Superior temporal gyrus (tissue), 1 donor: ENCODE measurements at regions not wholly inside any gene's neighbourhood (a gene's known extent, or its start where the extent isn't known, plus 50 kb on each side); places are given as distances from the start of the nearest gene placed in this dataset.
"Not testable (repeated sequence)": the region's sequence is repeated elsewhere in the genome, so short reads cannot be mapped to it uniquely, and the experiment has no call there.

ENCODE experiments used
- DNase-seq: peaks from one replicate; pipeline ENCODE4 v3.0.0-alpha.2; 2016; ENCODE audit errors: extremely low spot score

DNA sequence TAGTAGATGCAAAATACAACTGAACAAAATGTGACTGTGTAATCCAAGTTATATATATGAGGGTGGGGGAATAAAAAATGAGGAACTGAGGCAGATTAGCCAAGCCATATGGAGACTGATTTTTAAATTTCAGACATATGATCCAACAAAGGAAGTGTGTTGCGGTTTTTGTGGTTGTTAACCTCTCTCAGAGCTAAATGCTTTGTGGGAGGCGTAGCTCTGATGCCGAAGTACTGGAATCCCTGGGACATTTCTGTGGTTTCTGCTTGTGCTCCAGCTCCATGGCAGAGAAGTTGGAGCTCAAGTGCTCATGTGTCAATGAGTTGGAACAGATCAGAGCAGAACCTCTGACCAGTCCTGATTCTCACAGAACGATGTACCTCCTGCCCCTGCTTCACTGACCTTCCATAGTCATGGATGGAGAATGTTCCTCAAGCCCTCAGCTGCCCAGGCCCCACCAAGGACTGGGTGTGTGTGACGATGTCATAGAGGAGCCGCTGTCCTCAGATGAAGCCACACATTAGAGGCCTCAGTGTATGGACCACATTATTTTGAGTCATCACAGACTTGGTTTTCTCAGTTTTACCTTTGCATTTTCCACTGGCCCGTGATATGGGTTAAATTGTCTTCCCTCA is 107.6 kb downstream of the SOX1 start:
- no peak for DNase-seq

DNA sequence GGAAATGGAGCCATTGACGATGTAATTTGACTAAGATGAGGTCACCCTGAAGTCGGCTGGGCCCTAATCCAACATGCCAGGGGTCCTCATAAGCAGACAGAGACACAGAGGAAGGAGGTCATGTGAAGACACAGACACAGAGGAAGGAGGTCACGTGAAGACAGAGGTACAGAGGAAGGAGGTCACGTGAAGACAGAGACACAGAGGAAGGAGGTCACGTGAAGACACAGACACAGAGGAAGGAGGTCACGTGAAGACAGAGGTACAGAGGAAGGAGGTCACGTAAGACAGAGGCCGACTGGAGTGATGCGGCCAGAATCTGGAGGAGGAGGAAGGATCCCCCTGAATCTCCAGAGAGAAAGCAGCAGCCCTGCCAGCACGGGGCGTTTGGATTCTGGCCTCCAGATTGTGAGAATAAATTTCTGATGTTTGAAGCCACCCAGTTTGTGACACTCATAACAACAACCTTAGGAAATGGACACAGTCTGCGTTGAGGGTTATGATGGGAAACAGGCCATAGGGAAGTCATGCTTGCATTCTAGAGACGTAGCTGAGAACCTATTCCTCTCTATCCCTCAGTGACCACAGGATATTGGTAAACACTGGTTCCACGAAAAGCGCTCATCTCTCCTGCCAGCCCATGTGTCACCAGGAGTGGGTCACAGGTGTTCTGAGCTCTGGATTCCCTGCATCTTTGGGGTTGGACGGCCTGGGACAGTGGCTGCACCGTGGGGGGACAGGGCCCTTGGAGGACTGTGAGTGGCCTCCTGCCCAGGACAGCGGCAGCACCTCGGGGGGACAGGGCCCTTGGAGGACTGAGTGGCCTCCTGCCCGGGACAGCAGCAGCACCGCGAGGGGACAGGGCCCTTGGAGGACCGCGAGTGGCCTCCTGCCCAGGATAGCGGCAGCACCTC is 108.5 kb downstream of the SOX1 start:
- DNase-seq, result no peak

DNA sequence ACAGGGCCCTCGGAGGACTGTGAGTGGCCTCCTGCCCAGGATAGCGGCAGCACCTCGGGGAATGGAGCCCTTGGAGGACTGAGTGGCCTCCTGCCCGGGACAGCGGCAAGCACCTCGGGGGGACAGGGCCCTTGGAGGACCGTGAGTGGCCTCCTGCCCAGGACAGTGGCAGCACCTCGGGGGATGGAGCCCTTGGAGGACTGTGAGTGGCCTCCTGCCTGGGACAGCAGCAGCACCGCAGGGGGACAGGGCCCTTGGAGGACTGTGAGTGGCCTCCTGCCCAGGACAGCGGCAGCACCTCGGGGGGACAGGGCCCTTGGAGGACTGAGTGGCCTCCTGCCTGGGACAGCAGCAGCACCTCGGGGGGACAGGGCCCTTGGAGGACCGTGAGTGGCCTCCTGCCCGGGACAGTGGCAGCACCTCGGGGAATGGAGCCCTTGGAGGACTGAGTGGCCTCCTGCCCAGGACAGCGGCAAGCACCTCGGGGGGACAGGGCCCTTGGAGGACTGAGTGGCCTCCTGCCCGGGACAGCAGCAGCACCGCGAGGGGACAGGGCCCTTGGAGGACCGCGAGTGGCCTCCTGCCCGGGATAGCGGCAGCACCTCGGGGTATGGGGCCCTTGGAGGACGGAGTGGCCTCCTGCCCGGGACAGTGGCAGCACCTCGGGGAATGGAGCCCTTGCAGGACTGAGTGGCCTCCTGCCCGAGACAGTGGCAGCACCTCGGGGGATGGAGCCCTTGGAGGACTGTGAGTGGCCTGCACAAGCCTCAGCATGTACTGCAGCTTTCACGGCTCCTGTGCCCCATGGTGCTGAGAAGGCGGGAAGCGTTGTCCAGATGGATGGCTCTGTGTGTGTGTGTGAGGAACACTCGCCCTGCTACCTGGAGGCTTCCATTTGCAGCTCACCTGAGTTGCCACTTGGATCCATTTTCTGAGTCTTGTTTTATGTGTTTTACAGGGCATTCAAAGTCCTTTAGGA is 109.5 kb downstream of the SOX1 start:
- DNase-seq, result not testable (repeated sequence)

DNA sequence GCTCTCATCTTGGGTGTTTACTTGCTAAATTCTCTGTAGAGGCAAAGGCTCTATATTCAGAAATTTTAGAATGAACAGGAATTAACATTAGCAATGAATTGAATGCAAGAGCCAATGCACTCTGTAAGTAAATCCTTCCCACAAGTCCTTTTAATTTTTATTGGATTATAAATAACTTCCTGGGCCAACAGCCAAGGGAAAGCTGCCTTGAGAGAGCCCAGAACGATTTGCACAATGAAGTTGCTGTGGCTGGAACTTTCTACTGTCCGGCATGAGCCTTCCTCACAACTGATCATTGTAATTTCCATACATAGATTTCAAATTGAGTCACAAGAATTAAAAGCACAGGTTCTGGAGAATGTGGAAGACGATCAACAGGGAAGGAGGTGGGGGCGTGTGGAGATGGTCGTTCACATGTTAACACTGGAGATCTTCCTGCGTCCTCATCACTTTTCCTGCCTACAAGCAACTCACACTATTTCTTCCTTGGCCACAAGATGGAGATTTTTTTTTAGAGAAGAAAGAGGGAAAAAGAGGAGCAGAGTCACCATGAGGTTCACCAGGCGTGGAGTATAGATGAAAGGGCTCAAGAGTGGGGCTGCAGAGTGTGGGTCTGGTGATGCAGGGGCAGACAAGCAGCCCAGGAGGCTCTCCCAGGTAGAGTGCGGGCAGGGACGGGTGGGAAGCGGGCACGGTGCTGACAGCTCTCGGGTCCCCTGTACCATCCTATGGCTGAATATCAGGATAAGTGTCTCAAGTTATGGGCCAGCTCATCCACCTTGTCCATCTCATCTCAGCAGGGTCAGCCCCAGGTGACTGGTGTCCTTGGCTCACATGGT is 110.7 kb downstream of the SOX1 start:
- DNase-seq, result no peak

DNA sequence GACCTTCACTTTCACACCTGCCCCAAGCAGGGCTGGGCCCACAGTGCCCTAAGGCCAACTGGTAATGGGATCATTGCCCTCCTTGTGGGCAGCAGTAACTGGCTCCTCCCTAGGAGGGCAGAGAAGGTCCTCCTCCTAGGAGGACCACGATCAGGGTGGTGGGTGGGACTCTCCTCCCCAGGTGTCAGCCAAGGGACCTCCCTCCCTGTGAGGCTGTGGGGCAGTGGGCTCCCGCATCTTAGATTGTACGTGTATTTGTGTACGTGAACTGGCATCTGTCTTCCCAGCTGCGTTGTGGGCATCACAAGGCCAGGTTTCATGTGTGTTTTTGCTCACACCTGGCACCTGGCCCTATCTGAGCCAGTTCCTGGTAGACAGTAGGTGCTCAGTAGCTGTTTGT is 111.8 kb downstream of the SOX1 start:
- no peak for DNase-seq

DNA sequence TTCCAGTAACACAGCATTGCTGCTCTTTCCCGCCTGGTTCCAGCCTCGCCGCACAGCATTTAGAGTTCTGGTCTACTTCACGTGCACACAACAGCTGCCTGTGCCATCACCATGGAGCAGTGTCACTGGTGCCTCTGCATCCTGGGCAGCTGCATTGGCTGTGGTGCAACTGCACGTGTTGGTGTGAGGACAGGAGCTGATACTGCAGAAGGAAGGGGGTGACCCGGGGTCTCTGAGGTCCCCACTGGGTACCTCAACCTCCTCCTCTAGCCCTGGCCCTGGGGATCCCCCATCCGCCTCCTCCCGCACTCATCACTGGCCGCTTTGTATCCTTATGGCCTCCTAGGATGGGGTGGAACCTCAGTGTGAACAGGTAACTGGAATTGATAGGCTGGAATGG is 112.5 kb downstream of the SOX1 start:
- no peak for DNase-seq

DNA sequence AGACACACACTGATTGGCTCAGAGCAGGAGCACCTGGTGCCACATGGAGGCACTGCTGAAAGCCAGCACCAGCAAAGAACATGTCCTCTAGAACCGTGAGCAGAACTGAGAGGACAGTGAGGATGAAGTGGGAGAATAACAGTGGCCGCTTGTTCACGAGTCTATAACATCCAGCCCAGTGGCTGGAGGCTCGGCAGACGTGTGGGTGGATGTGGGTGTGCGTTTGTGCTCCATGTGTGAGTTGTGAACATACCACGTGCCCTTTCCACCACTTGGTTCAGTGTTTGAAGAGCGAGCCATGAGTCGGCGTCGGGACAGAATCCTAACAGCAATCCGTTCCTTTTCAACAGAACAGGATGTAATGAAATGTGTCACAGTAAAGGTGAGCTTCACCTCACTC is 113.0 kb downstream of the SOX1 start:
- DNase-seq, result no peak

DNA sequence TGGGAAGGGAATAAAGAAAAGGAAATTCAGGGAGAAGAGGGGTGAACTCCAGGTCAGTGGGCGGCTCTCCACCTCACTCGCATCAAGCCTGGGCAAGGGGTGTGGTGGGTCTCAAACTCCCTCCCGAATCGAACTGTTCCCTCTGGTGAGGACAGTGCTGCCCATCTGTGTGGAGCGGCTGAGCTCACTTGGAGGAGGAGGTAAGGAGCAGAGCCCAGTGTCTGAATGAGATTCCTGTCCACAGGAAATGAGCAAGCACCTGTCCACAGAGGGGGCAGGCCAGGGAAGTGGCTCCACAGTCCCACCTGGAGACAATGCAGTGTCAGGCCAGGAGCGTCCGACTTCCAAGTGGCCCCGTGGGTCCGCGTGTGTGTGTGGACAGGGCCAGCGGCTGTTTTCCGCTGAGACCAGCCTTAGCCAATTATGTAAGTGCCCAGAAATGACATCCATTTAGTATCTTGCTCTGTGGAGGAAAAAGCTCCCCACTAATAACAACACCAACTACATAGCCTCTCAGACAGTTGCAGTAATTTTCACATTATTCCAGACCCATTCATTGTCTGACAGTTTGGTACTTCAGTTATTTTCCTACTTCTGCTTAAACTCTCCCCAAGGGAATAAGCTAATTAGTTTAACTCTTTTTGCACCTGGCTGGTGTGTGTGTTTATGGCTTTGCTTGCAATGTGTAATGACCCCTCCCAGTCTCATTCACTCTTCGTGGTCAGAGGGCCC is 114.6 kb downstream of the SOX1 start:
- no peak for DNase-seq

DNA sequence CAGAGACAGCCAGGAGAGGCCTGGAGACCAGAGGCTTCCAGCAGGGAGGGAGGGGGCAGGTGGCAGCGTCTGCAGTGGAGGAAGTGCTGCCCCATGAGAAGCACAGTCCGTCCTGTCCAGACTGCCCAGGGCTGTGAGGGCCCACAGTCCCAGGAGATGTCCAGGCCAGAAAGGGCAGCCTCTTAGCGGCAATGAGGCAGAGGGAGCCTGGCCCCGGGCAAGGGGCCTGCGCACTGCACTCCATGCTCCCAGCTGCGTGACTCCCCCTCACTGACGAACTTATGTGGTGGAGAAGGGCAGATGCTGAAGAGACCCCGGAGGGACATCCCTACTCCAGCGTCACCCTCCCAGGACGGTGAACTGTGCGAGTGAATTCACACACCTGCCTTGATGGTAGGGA is 115.3 kb downstream of the SOX1 start:
- DNase-seq, result no peak

DNA sequence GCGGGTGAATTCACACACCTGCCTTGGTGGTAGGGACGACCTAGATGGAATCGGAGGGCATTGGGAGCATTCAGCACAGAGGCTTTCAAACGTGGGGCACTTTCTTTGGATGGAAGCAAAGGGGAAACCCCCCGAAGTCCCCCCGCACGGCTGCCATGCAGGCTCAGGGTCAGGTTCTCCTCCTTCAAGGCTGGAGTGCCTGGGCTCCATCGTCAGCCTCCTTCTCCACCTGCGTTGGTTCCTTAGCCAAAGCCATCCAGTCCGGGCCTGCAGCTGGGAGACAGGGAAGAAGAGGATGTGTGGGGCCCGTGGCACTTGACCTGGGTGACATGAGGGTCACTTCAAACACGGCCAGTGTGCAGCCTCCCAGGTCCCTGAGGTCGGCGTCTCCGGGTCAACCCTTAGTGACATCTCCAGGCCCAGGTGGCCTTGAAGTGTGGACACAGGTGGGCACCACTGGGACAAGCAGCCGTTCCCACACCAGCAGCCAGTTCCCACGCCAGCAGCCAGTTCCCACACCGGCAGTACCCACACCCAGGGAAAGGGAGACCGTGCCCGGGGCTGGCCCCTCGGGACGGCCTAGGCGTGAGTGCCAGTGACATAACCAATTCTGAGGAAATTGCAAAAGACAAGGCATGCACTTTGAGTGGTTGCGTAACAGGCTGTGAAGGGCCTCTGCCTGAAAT is 116.0 kb downstream of the SOX1 start:
- no peak for DNase-seq

DNA sequence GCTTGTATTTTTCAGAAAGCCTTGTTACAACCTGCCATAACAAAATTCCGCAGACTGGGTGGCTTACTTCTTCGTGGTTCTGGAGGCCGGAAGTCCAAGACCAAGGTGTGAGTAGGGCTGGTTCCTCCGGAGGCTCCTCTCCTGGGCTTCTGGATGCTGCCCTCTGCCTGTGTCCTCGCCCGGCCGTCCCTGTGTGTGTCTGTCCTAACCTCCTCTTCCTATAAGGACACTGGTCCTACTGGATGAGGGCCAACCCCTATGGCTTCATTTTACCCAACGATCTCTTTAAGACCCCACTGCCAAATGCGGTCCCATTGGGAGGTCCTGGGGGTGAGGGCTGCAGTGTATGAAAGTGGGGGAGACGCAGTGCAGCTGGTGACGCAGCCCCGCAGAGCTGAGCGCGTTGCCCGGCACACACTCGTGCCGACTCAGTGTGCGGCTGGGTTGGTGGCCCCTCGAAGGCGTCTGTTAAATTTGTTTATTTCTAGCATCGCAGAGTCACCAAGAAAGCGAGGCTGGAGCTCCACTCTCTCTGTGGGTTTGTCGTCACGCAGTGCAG is 116.7 kb downstream of the SOX1 start:
- DNase-seq, result no peak

DNA sequence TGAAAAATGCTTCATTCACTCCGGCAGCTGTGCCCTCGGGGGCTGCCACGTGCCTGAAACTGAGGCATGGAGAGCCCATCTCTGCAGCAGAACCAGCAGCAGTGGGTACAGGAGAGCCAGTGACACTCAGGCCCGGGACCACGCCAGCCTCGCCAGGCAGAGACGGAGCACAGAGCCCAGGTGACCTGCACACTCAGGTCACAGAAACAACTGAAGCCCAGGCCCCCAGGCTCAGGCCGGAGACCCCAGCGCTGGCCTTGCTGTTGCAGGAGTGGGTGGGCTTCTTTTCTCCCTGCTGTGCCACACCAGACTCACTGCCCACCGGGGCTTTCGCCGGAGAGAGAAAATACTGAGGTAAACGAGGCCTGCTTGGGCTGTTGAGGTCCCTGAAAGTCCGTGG is 117.3 kb downstream of the SOX1 start:
- no peak for DNase-seq

DNA sequence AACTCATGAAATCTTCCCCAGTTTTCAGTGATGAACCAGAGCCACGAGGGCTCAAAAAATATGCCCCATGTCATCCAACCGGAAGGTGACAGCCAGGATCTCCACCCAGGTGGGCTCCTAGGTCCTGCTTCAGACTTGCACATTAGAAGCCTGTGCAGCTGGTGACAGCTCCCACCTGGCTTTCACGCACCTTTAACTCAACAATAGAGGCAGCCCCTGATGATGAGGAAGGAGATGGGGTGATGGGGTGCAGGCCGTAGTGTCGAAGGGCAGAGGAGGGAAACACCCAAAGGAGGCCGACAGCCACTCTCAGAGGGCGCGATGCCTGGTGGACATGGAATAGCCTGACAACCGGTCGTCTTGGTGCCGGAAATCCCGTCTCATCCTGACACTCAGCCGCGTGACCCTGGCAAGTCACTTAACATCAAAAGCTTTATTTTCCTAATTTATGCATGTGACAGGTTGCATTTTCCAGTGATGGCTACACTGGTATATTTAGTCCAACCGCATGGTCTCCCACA is 118.0 kb downstream of the SOX1 start:
- no peak for DNase-seq

DNA sequence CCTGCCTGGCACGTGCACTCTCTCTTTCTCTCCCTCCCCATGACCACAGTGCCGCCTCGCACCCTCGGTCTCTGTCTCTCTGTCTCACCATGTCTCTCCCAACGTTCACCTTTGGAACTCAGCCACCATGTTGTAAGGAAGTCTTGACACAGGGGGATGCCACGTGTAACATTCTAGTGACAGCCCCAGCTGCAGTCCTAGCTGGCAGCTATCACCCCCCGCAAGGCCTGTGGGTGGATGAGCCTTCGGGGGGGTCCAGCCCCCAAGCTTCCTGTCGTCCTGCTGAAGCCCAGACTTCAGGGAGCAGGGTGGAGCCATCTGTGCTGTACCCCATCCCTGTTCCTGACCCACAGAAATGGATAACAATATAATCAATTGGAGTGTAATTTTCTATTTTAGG is 118.5 kb downstream of the SOX1 start:
- no peak for DNase-seq

DNA sequence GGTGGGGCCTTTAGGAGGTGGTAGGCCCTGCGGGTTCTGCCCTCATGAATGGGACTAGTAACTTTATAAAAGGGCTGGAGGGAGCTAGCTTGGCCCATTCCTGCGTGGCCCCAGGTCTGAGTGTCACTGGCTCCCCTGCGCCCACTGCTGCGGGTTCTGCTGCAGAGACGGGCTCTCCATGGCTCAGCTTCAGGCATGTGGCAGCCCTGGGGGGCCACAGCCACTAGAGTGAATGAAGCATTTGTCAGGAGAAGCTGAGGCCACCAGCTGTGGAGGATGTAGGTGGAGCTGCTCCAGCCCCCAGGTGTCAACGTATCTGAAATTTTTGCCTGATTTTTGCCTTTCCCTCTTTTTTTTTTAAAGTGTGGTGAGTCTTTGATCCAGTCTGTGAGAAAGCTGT is 119.1 kb downstream of the SOX1 start:
- no peak for DNase-seq

DNA sequence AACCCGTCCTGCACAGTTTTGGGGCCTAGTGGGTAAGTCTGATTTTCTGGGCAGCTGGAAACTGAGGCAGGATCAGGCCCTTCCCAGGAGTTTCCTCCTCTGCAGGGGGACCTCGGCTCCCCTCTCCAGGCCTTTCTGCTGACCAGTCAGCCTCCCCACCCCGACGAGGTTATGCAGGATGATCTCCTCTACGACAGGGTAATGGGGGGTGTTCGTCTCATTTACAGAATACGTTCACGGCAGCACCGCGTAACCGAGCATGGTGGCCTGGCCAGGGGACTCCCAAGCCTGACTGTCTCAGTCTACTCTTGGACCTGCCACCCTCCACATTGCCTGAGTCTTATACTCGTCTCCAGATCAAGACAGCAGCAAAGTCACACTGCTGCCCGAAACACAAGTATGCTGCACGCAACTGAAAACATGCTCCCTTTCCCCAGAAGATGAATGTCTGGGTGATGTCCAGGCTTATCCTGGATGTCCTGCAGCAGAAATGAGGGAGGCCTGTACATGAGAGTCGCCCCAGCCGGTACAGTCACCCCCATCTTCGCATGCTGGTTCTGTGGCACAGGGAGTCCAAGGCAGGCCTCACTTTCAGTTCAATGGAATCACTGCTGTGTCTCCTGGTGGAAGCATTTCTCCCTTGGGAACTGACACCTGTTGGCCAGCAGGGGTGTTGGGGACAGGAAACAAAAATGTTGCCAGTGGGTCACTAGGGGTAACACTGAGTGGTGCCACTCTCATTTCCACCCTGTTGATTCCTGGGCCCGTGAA is 120.8 kb downstream of the SOX1 start:
- DNase-seq, result no peak

DNA sequence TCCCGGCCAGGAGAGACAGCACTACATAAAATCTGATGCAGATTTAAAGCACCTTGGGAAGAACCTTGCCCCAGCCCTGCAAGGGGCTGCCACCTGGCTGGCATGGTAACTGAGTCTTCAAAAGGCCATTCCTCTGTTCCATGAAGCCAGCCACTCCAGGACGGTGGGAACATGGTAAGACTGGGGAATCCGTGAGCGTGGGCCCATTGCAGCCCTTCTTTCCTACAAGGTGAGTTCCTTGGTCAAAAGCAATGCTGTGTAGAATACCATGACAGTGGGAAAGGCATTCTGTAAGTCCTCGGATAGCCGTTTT is 121.3 kb downstream of the SOX1 start:
- no peak for DNase-seq

DNA sequence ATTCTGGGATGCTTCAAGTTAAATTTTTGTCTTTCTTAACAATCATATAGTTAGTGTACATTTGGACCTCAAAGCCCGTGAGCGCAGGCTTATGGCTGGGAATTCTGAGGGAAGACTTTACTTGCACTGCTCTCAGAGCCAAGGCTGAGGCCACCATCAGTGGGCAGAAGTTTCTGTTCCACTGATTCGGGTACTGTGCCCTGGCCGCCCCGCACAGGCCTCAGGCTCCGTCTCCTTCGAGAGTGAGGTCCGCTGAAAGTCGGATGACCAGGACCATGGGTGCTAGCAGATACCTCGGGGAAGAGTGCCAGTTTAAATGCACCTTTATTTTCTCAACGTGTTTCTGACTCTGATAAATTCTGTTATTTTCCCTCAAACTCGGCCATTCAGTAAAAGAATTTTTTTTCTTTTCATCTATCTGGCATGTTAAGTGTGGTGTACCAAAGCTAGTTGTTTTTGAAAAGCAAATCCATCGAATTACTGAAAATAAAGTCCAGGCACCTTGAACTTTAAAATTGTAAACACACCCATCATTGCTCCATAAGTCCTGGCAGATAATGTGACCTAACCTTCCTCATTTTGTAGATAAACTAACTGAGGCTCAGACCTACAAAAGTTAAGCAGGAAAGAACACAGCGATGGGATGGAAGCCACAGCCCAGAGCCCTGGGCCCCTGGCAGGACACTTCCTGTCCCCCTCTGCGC is 126.7 kb downstream of the SOX1 start:
- DNase-seq, result no peak
